WTC11 (cell line): ENCODE measurements at regions not wholly inside any gene's neighbourhood (a gene's known extent, or its start where the extent isn't known, plus 50 kb on each side); places are given as distances from the start of the nearest gene placed in this dataset.

Experiments used
- ATAC-seq: fragments of 200-7000 bp; cut with Tn5 transposase; 2 replicates; pipeline ENCODE4 v1.10.0; 2021; ENCODE audit warnings: mild to moderate bottlenecking, moderate library complexity
- CTCF ChIA-PET: fragments of 300-600 bp; sonication (Branson Sonifier 250); formaldehyde crosslinking; loops from one replicate; lab custom pipeline; 2021; ENCODE audit warnings: antibody characterized with exemption; lab: Charles Lee
- POLR2A ChIA-PET: fragments of 350-600 bp; sonication (Branson Sonifier 250); formaldehyde crosslinking; loops from one replicate; lab custom pipeline; 2021; ENCODE audit warnings: antibody characterized with exemption; lab: Charles Lee
- DNase-seq: peaks from one replicate; pipeline ENCODE4 v3.0.0; 2021; ENCODE audit warnings: low spot score
- H3K27ac Mint-ChIP-seq: 2 replicates; pipeline ENCODE4 v1.8.0; 2021; ENCODE audit warnings: mixed read lengths
- H3K27me3 Mint-ChIP-seq: 2 replicates; pipeline ENCODE4 v1.8.0; 2021; ENCODE audit warnings: low read depth, mild to moderate bottlenecking, moderate library complexity, mixed read lengths
- H3K36me3 Mint-ChIP-seq: 2 replicates; pipeline ENCODE4 v1.8.0; 2021; ENCODE audit warnings: mixed read lengths
- H3K4me1 Mint-ChIP-seq: 2 replicates; pipeline ENCODE4 v1.8.0; 2022; ENCODE audit warnings: mixed read lengths
- H3K4me3 Mint-ChIP-seq: 2 replicates; pipeline ENCODE4 v1.8.0; 2021; ENCODE audit warnings: mild to moderate bottlenecking, moderate library complexity, mixed read lengths
- H3K9me3 Mint-ChIP-seq: 2 replicates; pipeline ENCODE4 v1.8.0; 2021; ENCODE audit warnings: mixed read lengths
- EMX1 ChIP-seq: fragments of 250-450 bp; sonication (Bioruptor Pico); IDR thresholded peaks from 2 replicates; pipeline ENCODE4 v1.8.0; 2021; ENCODE audit warnings: mild to moderate bottlenecking
- FOXP1 ChIP-seq: sonication (generic); formaldehyde crosslinking; IDR thresholded peaks from 2 replicates; pipeline ENCODE4 v1.8.0; 2022; ENCODE audit warnings: missing genetic modification reagents, mild to moderate bottlenecking, moderate library complexity, borderline replicate concordance
- NR1H2 ChIP-seq: sonication (generic); formaldehyde crosslinking; IDR thresholded peaks from 2 replicates; pipeline ENCODE4 v1.9.0; 2021; ENCODE audit warnings: mild to moderate bottlenecking, moderate library complexity, missing genetic modification reagents
- NR3C1 ChIP-seq: sonication (generic); formaldehyde crosslinking; conservative IDR thresholded peaks from 2 replicates; pipeline ENCODE4 v1.8.1; 2023; ENCODE audit warnings: low read depth, mild to moderate bottlenecking, missing genetic modification reagents
- SMAD4 ChIP-seq: sonication (generic); formaldehyde crosslinking; IDR thresholded peaks from 2 replicates; pipeline ENCODE4 v1.8.0; 2022; ENCODE audit warnings: mild to moderate bottlenecking, missing genetic modification reagents
- SOX15 ChIP-seq: fragments of 250-450 bp; sonication (Bioruptor Pico); IDR thresholded peaks from 2 replicates; pipeline ENCODE4 v1.9.0; 2021; ENCODE audit warnings: mild to moderate bottlenecking
- TCF7 ChIP-seq: sonication (generic); formaldehyde crosslinking; IDR thresholded peaks from 2 replicates; pipeline ENCODE4 v1.8.0; 2022; ENCODE audit warnings: mild to moderate bottlenecking, low read depth, missing genetic modification reagents, moderate library complexity
- TEAD4 ChIP-seq: sonication (generic); formaldehyde crosslinking; IDR thresholded peaks from 2 replicates; pipeline ENCODE4 v1.8.0; 2022; ENCODE audit warnings: mild to moderate bottlenecking, missing genetic modification reagents
- ZNF416 ChIP-seq: fragments of 250-450 bp; sonication (Bioruptor Pico); IDR thresholded peaks from 2 replicates; pipeline ENCODE4 v1.9.0; 2021; ENCODE audit warnings: mild to moderate bottlenecking, inconsistent platforms
- ZNF423 ChIP-seq: fragments of 250-450 bp; sonication (Bioruptor Pico); IDR thresholded peaks from 2 replicates; pipeline ENCODE4 v2.1.2; 2022; ENCODE audit warnings: mild to moderate bottlenecking, moderate library complexity
- TF ChIP-seq, protein P1 (sequence below): fragments of 200-600 bp; IDR thresholded peaks from 2 replicates; pipeline ENCODE4 v1.8.0; 2022; ENCODE audit warnings: antibody characterized with exemption
- TF ChIP-seq, protein P2 (sequence below): fragments of 250-450 bp; sonication (Bioruptor Pico); IDR thresholded peaks from 2 replicates; pipeline ENCODE4 v1.9.0; 2021; ENCODE audit warnings: mild to moderate bottlenecking
- TF ChIP-seq, protein P3 (sequence below): sonication (generic); formaldehyde crosslinking; IDR thresholded peaks from 2 replicates; pipeline ENCODE4 v1.8.1; 2023; ENCODE audit warnings: mild to moderate bottlenecking, moderate library complexity, missing genetic modification reagents
- TF ChIP-seq, protein P4 (sequence below): sonication (generic); formaldehyde crosslinking; IDR thresholded peaks from 2 replicates; pipeline ENCODE4 v1.8.0; 2022; ENCODE audit warnings: mild to moderate bottlenecking, missing genetic modification reagents
- TF ChIP-seq, protein P5 (sequence below): sonication (generic); formaldehyde crosslinking; conservative IDR thresholded peaks from 2 replicates; pipeline ENCODE4 v1.8.1; 2023; ENCODE audit warnings: mild to moderate bottlenecking, low read depth, missing genetic modification reagents, moderate library complexity
- TF ChIP-seq, protein P6 (sequence below): sonication (generic); formaldehyde crosslinking; IDR thresholded peaks from 2 replicates; pipeline ENCODE4 v1.8.1; 2022; ENCODE audit warnings: missing genetic modification reagents, borderline replicate concordance

DNA sequence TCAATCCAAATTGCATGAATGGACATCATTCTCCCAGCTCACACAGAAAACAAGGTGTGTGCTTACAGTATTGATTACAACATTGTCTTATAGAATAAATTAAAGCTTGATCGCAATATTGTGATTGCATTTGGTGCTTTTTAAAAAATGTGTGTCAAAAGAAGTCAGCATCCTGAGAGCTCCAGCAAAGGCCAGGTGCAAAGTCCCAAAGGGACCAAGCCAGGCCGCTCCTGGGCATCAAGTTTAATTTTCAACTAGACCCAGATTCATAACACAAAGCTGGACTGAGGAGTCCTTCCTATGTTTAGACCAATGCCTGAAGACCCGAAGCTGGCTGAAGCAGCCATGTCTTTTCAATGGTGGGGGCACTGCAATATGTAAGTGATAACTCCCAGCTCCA, 295.6 kb downstream of the IRX2 start:
- Mint-ChIP-seq H3K9me3 (peaks cover 5% of the 10 kb centered on the region; the same call in 1 of the 2 replicates), H3K27ac (no peak overlapping the region), H3K4me1 (no peaks in the 10 kb centered on the region), H3K27me3 (no peaks in the 10 kb centered on the region), H3K36me3 (no peaks in the 10 kb centered on the region), H3K4me3 (no peak overlapping the region)
- POLR2A ChIA-PET = no interaction called here
- DNase-seq (no peak), ATAC-seq (no peak)
- TF ChIP-seq, protein P1, sequence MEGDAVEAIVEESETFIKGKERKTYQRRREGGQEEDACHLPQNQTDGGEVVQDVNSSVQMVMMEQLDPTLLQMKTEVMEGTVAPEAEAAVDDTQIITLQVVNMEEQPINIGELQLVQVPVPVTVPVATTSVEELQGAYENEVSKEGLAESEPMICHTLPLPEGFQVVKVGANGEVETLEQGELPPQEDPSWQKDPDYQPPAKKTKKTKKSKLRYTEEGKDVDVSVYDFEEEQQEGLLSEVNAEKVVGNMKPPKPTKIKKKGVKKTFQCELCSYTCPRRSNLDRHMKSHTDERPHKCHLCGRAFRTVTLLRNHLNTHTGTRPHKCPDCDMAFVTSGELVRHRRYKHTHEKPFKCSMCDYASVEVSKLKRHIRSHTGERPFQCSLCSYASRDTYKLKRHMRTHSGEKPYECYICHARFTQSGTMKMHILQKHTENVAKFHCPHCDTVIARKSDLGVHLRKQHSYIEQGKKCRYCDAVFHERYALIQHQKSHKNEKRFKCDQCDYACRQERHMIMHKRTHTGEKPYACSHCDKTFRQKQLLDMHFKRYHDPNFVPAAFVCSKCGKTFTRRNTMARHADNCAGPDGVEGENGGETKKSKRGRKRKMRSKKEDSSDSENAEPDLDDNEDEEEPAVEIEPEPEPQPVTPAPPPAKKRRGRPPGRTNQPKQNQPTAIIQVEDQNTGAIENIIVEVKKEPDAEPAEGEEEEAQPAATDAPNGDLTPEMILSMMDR = no peak
- TF ChIP-seq, protein P2, sequence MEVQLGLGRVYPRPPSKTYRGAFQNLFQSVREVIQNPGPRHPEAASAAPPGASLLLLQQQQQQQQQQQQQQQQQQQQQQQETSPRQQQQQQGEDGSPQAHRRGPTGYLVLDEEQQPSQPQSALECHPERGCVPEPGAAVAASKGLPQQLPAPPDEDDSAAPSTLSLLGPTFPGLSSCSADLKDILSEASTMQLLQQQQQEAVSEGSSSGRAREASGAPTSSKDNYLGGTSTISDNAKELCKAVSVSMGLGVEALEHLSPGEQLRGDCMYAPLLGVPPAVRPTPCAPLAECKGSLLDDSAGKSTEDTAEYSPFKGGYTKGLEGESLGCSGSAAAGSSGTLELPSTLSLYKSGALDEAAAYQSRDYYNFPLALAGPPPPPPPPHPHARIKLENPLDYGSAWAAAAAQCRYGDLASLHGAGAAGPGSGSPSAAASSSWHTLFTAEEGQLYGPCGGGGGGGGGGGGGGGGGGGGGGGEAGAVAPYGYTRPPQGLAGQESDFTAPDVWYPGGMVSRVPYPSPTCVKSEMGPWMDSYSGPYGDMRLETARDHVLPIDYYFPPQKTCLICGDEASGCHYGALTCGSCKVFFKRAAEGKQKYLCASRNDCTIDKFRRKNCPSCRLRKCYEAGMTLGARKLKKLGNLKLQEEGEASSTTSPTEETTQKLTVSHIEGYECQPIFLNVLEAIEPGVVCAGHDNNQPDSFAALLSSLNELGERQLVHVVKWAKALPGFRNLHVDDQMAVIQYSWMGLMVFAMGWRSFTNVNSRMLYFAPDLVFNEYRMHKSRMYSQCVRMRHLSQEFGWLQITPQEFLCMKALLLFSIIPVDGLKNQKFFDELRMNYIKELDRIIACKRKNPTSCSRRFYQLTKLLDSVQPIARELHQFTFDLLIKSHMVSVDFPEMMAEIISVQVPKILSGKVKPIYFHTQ = no peak
- TF ChIP-seq FOXP1 (CRISPR knock-in tag) = no peak
- no peak for TF ChIP-seq ZNF423 (CRISPR knock-in tag)
- no peak for TF ChIP-seq EMX1 (CRISPR knock-in tag)
- TF ChIP-seq TCF7 (CRISPR knock-in tag) = no peak
- TF ChIP-seq, protein P3, sequence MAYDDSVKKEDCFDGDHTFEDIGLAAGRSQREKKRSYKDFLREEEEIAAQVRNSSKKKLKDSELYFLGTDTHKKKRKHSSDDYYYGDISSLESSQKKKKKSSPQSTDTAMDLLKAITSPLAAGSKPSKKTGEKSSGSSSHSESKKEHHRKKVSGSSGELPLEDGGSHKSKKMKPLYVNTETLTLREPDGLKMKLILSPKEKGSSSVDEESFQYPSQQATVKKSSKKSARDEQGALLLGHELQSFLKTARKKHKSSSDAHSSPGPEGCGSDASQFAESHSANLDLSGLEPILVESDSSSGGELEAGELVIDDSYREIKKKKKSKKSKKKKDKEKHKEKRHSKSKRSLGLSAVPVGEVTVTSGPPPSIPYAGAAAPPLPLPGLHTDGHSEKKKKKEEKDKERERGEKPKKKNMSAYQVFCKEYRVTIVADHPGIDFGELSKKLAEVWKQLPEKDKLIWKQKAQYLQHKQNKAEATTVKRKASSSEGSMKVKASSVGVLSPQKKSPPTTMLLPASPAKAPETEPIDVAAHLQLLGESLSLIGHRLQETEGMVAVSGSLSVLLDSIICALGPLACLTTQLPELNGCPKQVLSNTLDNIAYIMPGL (CRISPR knock-in tag) = no peak
- TF ChIP-seq, protein P4, sequence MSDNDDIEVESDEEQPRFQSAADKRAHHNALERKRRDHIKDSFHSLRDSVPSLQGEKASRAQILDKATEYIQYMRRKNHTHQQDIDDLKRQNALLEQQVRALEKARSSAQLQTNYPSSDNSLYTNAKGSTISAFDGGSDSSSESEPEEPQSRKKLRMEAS = no peak
- CTCF ChIA-PET = no interaction called here

DNA sequence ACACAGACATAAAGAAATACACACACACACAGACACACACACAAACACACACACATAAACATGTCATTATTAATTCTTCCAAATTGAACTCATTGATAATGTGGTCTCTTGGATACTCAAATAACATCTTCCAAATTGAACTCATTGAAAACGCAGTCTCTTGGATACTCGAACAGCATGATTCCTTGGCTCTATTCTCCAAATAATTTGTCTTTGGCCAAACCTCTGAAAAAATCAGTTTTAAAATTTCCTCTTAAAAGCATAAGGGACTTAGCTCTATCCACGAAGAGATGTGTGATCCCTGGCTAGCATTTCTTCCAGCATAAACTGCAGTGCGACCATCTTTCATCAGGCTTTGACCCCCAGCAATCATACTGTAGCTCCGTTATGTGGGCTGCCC, 296.6 kb downstream of the IRX2 start:
- no peaks in the 10 kb centered on the region for H3K27me3 Mint-ChIP-seq
- H3K27ac Mint-ChIP-seq = no peak overlapping the region
- no peaks in the 10 kb centered on the region for H3K36me3 Mint-ChIP-seq
- ATAC-seq (no peak), DNase-seq (no peak)
- no peak overlapping the region for H3K4me3 Mint-ChIP-seq
- ChIA-PET CTCF (no interaction called here), POLR2A (no interaction called here)
- H3K4me1 Mint-ChIP-seq = no peaks in the 10 kb centered on the region
- H3K9me3 Mint-ChIP-seq = peaks cover 5% of the 10 kb centered on the region; the same call in 1 of the 2 replicates
- TF ChIP-seq, protein P5, sequence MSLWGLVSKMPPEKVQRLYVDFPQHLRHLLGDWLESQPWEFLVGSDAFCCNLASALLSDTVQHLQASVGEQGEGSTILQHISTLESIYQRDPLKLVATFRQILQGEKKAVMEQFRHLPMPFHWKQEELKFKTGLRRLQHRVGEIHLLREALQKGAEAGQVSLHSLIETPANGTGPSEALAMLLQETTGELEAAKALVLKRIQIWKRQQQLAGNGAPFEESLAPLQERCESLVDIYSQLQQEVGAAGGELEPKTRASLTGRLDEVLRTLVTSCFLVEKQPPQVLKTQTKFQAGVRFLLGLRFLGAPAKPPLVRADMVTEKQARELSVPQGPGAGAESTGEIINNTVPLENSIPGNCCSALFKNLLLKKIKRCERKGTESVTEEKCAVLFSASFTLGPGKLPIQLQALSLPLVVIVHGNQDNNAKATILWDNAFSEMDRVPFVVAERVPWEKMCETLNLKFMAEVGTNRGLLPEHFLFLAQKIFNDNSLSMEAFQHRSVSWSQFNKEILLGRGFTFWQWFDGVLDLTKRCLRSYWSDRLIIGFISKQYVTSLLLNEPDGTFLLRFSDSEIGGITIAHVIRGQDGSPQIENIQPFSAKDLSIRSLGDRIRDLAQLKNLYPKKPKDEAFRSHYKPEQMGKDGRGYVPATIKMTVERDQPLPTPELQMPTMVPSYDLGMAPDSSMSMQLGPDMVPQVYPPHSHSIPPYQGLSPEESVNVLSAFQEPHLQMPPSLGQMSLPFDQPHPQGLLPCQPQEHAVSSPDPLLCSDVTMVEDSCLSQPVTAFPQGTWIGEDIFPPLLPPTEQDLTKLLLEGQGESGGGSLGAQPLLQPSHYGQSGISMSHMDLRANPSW = no peak
- TF ChIP-seq NR1H2 (CRISPR knock-in tag) (no peak), SMAD4 (CRISPR knock-in tag) (no peak), EMX1 (CRISPR knock-in tag) (no peak), SOX15 (CRISPR knock-in tag) (no peak), TCF7 (CRISPR knock-in tag) (no peak), NR3C1 (CRISPR knock-in tag) (no peak), TEAD4 (CRISPR knock-in tag) (no peak), ZNF416 (CRISPR knock-in tag) (no peak)
- TF ChIP-seq, protein P6, sequence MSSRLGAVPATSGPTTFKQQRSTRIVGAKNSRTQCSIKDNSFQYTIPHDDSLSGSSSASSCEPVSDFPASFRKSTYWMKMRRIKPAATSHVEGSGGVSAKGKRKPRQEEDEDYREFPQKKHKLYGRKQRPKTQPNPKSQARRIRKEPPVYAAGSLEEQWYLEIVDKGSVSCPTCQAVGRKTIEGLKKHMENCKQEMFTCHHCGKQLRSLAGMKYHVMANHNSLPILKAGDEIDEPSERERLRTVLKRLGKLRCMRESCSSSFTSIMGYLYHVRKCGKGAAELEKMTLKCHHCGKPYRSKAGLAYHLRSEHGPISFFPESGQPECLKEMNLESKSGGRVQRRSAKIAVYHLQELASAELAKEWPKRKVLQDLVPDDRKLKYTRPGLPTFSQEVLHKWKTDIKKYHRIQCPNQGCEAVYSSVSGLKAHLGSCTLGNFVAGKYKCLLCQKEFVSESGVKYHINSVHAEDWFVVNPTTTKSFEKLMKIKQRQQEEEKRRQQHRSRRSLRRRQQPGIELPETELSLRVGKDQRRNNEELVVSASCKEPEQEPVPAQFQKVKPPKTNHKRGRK (CRISPR knock-in tag) = no peak
- TF ChIP-seq, protein P3 (CRISPR knock-in tag) = no peak
- TF ChIP-seq, all 79 proteins: peak for 0
